WTC11 (cell line): ENCODE measurements at regions not wholly inside any gene's neighbourhood (a gene's known extent, or its start where the extent isn't known, plus 50 kb on each side); places are given as distances from the start of the nearest gene placed in this dataset.

ENCODE experiments used
- ATAC-seq: fragments of 200-7000 bp; cut with Tn5 transposase; 2 replicates; pipeline ENCODE4 v1.10.0; 2021; ENCODE audit warnings: mild to moderate bottlenecking, moderate library complexity
- CTCF ChIA-PET: fragments of 300-600 bp; sonication (Branson Sonifier 250); formaldehyde crosslinking; loops from one replicate; lab custom pipeline; 2021; ENCODE audit warnings: antibody characterized with exemption; lab: Charles Lee
- POLR2A ChIA-PET: fragments of 350-600 bp; sonication (Branson Sonifier 250); formaldehyde crosslinking; loops from one replicate; lab custom pipeline; 2021; ENCODE audit warnings: antibody characterized with exemption; lab: Charles Lee
- DNase-seq: peaks from one replicate; pipeline ENCODE4 v3.0.0; 2021; ENCODE audit warnings: low spot score
- H3K27ac Mint-ChIP-seq: 2 replicates; pipeline ENCODE4 v1.8.0; 2021; ENCODE audit warnings: mixed read lengths
- H3K27me3 Mint-ChIP-seq: 2 replicates; pipeline ENCODE4 v1.8.0; 2021; ENCODE audit warnings: low read depth, mild to moderate bottlenecking, moderate library complexity, mixed read lengths
- H3K36me3 Mint-ChIP-seq: 2 replicates; pipeline ENCODE4 v1.8.0; 2021; ENCODE audit warnings: mixed read lengths
- H3K4me1 Mint-ChIP-seq: 2 replicates; pipeline ENCODE4 v1.8.0; 2022; ENCODE audit warnings: mixed read lengths
- H3K4me3 Mint-ChIP-seq: 2 replicates; pipeline ENCODE4 v1.8.0; 2021; ENCODE audit warnings: mild to moderate bottlenecking, moderate library complexity, mixed read lengths
- H3K9me3 Mint-ChIP-seq: 2 replicates; pipeline ENCODE4 v1.8.0; 2021; ENCODE audit warnings: mixed read lengths
- AR ChIP-seq: fragments of 250-450 bp; sonication (Bioruptor Pico); IDR thresholded peaks from 2 replicates; pipeline ENCODE4 v1.9.0; 2021; ENCODE audit warnings: mild to moderate bottlenecking
- ATF1 ChIP-seq: sonication (generic); formaldehyde crosslinking; IDR thresholded peaks from 2 replicates; pipeline ENCODE4 v1.8.1; 2023; ENCODE audit warnings: mild to moderate bottlenecking, moderate library complexity, missing genetic modification reagents
- CREM ChIP-seq: sonication (generic); formaldehyde crosslinking; IDR thresholded peaks from 2 replicates; pipeline ENCODE4 v1.8.1; 2022; ENCODE audit warnings: mild to moderate bottlenecking, missing genetic modification reagents, moderate library complexity
- ELF4 ChIP-seq: sonication (generic); formaldehyde crosslinking; IDR thresholded peaks from 2 replicates; pipeline ENCODE4 v1.8.1; 2022; ENCODE audit warnings: low read depth, mild to moderate bottlenecking, moderate library complexity, missing genetic modification reagents
- GTF2I ChIP-seq: fragments of 250-450 bp; sonication (Bioruptor Pico); conservative IDR thresholded peaks from 2 replicates; pipeline ENCODE4 v1.4.0; 2021; ENCODE audit warnings: mild to moderate bottlenecking
- HMGXB4 ChIP-seq: sonication (generic); formaldehyde crosslinking; IDR thresholded peaks from 2 replicates; pipeline ENCODE4 v1.8.1; 2023; ENCODE audit warnings: mild to moderate bottlenecking, moderate library complexity, missing genetic modification reagents
- MYBL2 ChIP-seq: sonication (generic); formaldehyde crosslinking; IDR thresholded peaks from 2 replicates; pipeline ENCODE4 v1.8.1; 2023; ENCODE audit warnings: mild to moderate bottlenecking, moderate library complexity, missing genetic modification reagents
- NFYB ChIP-seq: sonication (generic); formaldehyde crosslinking; conservative IDR thresholded peaks from 2 replicates; pipeline ENCODE4 v1.8.0; 2022; ENCODE audit warnings: low read depth, missing genetic modification reagents
- NR2C2 ChIP-seq: sonication (generic); formaldehyde crosslinking; IDR thresholded peaks from 2 replicates; pipeline ENCODE4 v1.8.0; 2022; ENCODE audit warnings: mild to moderate bottlenecking, missing genetic modification reagents
- PRDM15 ChIP-seq: sonication (generic); formaldehyde crosslinking; IDR thresholded peaks from 2 replicates; pipeline ENCODE4 v1.8.0; 2022; ENCODE audit warnings: missing genetic modification reagents
- SMAD4 ChIP-seq: sonication (generic); formaldehyde crosslinking; IDR thresholded peaks from 2 replicates; pipeline ENCODE4 v1.8.0; 2022; ENCODE audit warnings: mild to moderate bottlenecking, missing genetic modification reagents
- ZNF416 ChIP-seq: fragments of 250-450 bp; sonication (Bioruptor Pico); IDR thresholded peaks from 2 replicates; pipeline ENCODE4 v1.9.0; 2021; ENCODE audit warnings: mild to moderate bottlenecking, inconsistent platforms
- ZNF671 ChIP-seq: fragments of 250-450 bp; sonication (Bioruptor Pico); IDR thresholded peaks from 2 replicates; pipeline ENCODE4 v1.8.0; 2021; ENCODE audit warnings: mild to moderate bottlenecking
- TF ChIP-seq, protein P1 (sequence below): sonication (generic); formaldehyde crosslinking; IDR thresholded peaks from 2 replicates; pipeline ENCODE4 v1.8.0; 2022; ENCODE audit warnings: mild to moderate bottlenecking, missing genetic modification reagents
- TF ChIP-seq, protein P2 (sequence below): sonication (generic); formaldehyde crosslinking; IDR thresholded peaks from 2 replicates; pipeline ENCODE4 v1.8.1; 2023; ENCODE audit warnings: mild to moderate bottlenecking, missing genetic modification reagents, borderline replicate concordance
- TF ChIP-seq, protein P3 (sequence below): fragments of 250-450 bp; sonication (Bioruptor Pico); conservative IDR thresholded peaks from 2 replicates; pipeline ENCODE4 v1.9.0; 2021; ENCODE audit warnings: mild to moderate bottlenecking

DNA sequence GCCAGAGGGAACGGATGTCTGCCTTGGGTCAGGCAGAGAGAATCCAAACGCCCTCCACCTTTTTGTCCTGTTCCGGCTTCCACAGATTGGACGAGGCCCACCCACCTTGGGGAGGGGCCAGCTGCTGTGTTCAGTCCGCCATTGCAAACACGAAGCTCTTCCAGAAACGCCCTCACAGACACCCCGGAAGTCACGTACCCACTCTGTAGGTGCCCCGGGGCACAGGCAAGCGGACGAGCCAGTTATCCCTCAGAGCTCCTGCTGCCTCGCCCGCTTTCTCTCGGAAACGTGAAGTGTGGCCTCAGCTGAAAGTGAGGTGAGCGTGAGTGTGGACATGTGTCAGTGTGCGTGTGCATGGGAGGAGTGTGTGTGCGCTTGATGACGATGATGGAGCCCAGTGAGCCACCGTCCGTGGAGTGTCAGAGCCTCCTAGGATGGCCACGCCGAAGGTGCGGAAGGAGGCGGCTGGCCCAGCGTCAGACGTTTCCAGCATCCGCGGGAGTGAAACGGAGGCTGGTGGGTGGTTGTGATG, 869.2 kb downstream of the TBC1D22A start:
- 0 out of 2 replicates have a peak, but pooled peaks cover 5% of the 10 kb centered on the region for H3K9me3 Mint-ChIP-seq
- CTCF ChIA-PET = interaction anchor here (1.5 kb wide), 1 partner anchor 164 kb away, joined by 5 read pairs; no protein-coding TSS in a partner anchor

GRCh38 chr22:47630741-47631534, 868.5 kb downstream of the TBC1D22A start:
- no peaks in the 10 kb centered on the region for H3K9me3 Mint-ChIP-seq
- CTCF ChIA-PET = no interaction called here
- H3K36me3 Mint-ChIP-seq = no peaks in the 10 kb centered on the region
- no peak overlapping the region for H3K4me3 Mint-ChIP-seq
- DNase-seq (no peak), ATAC-seq (no peak)
- POLR2A ChIA-PET = no interaction called here
- H3K4me1 Mint-ChIP-seq = no peaks in the 10 kb centered on the region
- H3K27me3 Mint-ChIP-seq = no peaks in the 10 kb centered on the region
- no peak for TF ChIP-seq ATF1 (CRISPR knock-in tag)
- TF ChIP-seq GTF2I (CRISPR knock-in tag) = no peak
- TF ChIP-seq ELF4 (CRISPR knock-in tag) = no peak
- TF ChIP-seq SMAD4 (CRISPR knock-in tag) = no peak
- no peak for TF ChIP-seq ZNF671 (CRISPR knock-in tag)
- no peak for TF ChIP-seq NR2C2
- no peak for TF ChIP-seq ZNF416
- no peak for TF ChIP-seq HMGXB4 (CRISPR knock-in tag)
- TF ChIP-seq MYBL2 (CRISPR knock-in tag) = no peak
- no peak for TF ChIP-seq NFYB (CRISPR knock-in tag)
- TF ChIP-seq AR (CRISPR knock-in tag) = no peak
- TF ChIP-seq, protein P1, sequence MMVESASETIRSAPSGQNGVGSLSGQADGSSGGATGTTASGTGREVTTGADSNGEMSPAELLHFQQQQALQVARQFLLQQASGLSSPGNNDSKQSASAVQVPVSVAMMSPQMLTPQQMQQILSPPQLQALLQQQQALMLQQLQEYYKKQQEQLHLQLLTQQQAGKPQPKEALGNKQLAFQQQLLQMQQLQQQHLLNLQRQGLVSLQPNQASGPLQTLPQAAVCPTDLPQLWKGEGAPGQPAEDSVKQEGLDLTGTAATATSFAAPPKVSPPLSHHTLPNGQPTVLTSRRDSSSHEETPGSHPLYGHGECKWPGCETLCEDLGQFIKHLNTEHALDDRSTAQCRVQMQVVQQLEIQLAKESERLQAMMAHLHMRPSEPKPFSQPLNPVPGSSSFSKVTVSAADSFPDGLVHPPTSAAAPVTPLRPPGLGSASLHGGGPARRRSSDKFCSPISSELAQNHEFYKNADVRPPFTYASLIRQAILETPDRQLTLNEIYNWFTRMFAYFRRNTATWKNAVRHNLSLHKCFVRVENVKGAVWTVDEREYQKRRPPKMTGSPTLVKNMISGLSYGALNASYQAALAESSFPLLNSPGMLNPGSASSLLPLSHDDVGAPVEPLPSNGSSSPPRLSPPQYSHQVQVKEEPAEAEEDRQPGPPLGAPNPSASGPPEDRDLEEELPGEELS (CRISPR knock-in tag) = no peak
- TF ChIP-seq PRDM15 = no peak
- TF ChIP-seq, protein P2, sequence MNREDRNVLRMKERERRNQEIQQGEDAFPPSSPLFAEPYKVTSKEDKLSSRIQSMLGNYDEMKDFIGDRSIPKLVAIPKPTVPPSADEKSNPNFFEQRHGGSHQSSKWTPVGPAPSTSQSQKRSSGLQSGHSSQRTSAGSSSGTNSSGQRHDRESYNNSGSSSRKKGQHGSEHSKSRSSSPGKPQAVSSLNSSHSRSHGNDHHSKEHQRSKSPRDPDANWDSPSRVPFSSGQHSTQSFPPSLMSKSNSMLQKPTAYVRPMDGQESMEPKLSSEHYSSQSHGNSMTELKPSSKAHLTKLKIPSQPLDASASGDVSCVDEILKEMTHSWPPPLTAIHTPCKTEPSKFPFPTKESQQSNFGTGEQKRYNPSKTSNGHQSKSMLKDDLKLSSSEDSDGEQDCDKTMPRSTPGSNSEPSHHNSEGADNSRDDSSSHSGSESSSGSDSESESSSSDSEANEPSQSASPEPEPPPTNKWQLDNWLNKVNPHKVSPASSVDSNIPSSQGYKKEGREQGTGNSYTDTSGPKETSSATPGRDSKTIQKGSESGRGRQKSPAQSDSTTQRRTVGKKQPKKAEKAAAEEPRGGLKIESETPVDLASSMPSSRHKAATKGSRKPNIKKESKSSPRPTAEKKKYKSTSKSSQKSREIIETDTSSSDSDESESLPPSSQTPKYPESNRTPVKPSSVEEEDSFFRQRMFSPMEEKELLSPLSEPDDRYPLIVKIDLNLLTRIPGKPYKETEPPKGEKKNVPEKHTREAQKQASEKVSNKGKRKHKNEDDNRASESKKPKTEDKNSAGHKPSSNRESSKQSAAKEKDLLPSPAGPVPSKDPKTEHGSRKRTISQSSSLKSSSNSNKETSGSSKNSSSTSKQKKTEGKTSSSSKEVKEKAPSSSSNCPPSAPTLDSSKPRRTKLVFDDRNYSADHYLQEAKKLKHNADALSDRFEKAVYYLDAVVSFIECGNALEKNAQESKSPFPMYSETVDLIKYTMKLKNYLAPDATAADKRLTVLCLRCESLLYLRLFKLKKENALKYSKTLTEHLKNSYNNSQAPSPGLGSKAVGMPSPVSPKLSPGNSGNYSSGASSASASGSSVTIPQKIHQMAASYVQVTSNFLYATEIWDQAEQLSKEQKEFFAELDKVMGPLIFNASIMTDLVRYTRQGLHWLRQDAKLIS (CRISPR knock-in tag) = no peak
- H3K27ac Mint-ChIP-seq = no peak overlapping the region

More for the DNA sequence above, 869.2 kb downstream of the TBC1D22A start:
- H3K4me1 Mint-ChIP-seq = no peaks in the 10 kb centered on the region
- H3K27me3 Mint-ChIP-seq = no peaks in the 10 kb centered on the region
- no peaks in the 10 kb centered on the region for H3K36me3 Mint-ChIP-seq
- ATAC-seq (no peak), DNase-seq (no peak)
- H3K4me3 Mint-ChIP-seq = no peak overlapping the region
- TF ChIP-seq ELF4 (CRISPR knock-in tag) (no peak), CREM (CRISPR knock-in tag) (no peak)
- TF ChIP-seq, protein P3, sequence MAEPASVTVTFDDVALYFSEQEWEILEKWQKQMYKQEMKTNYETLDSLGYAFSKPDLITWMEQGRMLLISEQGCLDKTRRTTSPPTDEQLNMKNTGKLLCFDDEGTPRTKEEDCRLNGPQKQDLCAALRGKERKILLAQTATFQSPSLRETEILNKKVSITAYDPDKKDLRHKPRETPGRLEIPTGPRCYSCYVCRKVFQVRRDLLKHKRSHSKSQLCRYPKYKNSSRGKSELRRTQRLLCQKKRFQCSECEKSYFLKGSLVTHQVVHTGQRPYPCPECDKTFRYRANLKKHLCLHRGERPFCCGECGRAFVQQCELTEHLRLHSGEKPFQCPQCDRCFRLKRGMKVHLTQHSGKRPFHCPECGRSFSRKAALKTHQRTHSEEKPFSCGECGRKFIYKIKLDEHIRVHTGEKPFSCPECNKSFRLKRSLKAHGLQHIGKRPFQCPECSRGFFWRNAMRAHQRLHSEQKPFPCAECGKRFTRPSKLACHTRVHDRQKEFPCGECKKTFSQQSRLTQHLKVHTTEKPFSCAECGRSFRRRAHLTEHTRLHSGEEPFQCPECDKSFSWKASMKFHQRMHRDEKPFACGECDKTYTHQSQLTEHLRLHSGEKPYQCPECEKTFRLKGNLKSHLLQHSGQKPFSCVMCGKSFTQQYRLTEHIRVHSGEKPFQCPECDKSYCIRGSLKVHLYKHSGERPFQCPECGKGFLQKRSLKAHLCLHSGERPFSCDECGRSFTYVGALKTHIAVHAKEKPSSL (CRISPR knock-in tag) = no peak
- H3K27ac Mint-ChIP-seq = no peak overlapping the region
- POLR2A ChIA-PET = no interaction called here
